ENCODE measurements at regions not wholly inside any gene's neighbourhood (a gene's known extent, or its start where the extent isn't known, plus 50 kb on each side); places are given as distances from the start of the nearest gene placed in this dataset.
A peak's percentile ranks its signal among the peaks of the same experiment; 100 is the strongest.

DNA sequence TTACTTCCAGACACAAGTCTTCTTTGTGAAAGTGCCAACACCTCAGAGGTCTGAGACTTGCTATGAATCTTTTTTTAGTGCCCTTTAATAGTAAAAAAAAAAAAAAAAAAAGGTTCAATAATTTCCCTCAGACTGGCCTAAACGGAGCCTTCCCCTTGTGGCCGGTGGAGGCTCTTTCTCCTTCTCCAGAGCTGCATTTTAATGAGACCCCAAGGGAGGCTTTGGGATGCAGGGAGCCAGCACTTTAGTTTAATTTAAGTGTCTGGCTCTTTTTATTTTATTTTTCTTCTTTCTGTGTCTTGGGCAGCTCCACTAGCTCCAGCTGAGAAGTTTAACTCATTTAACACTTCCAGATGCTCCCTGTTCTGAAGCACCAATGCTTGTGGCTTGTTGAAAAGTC, 67.8 kb upstream of the MAPK4 start:
- no peak for DNase-seq

DNA sequence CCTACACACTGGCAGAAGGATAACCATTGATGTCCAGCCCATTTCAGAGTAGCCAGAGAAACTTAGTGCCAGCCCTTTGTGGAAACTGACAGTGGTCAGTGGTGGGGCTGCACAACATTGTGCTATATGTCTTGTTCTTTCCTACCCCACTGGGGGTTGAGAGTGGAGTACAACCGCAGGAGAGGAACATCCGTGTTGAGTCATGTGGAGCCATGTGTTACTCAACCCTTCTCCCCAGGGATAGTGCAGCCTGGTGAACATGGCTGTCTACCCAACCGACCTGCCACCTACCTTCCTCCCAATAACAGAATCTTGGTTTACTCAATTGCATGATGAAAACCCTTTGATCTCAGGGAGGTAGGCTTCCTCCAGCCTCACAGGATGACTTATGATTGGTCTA, 65.3 kb upstream of the MAPK4 start:
- no peak for DNase-seq

DNA sequence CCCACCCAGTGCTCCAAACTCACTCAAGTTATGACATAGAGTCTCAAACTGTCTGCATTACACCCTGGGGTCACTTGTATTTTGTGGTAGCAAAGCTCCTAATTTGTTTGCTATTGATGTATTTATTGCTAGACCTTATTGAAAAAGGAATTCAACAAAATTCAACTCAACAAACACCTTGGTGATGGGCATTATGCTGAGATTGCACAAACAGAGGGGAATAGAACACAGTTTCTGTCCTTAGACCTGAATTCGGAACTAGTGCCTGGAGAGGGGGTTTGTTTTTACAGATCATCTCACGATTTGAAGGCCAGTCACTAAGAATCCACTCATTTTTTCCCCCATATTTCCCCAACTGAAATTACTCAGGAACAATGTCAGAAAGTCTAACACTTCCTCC, 53.5 kb upstream of the MAPK4 start:
- DNase-seq = no peak

DNA sequence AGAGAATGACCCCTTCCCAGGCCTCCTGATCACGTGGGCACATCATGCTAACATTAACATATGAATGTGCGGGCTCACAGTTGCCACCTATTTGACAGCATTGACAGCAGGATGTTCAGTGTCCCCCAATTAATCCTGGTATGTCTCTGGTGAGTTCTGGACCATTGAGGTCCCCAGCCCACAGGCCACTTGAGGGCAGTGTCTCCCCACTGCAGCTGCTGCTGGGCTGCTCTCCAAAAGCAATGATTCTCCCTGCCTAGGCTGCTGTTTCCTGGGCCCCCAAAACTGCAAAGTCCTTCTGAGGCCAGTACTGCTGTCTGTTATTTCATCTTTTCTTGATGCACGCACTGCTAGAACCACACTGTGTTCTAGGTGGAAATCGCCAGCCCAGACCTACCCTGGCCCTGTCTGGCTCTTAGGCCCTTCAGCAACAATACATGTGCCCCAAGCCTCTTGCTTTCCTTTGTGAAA, 52.7 kb upstream of the MAPK4 start:
- DNase-seq = peak; percentile 39

DNA sequence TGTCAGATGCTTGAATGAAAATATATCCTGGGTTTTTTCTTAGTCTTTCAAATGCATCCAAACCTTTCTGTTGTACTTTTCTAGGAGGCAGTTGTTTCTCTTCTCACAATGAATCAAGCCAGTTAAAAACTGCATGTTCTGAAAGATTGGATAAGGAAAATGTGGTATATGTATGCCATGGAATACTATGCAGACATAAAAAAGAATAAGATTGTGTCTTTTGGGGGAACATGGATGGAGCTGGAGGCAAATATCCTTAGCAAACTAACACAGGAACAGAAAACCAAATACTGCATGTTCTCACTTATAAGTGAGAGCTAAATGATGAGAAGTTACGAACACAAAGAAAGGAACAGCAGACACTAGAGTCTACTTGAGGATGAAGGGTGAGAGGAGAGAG, 51.7 kb upstream of the MAPK4 start:
- no peak for DNase-seq

DNA sequence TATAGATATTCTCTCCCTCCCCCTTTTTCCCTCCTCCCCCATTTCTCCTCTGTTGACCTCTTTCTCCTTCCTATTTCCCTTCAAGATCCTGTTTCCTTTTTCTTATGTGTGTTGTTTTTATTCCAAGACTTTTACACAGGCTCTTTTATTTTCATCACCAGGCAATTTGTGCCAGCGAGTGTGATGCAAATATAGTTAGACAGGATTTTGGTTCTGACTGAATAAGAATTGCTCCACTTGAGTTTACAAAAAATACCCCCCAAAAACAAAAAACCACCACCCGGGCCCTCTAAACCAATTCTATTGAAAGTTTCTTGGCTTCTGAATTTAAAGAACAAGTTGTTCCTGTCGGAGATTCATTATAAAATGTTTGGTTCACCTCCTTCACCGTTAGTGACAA, 50.9 kb upstream of the MAPK4 start:
- no peak for DNase-seq

Measured in hematopoietic multipotent progenitor cell treated with erythropoietin and hydrocortisone succinate and interleukin-3 and kit ligand, for 4 days (in vitro differentiated cells).